GM23338 (cell line): ENCODE measurements at regions not wholly inside any gene's neighbourhood (a gene's known extent, or its start where the extent isn't known, plus 50 kb on each side); places are given as distances from the start of the nearest gene placed in this dataset.

Source experiments
- ATAC-seq: fragments of 200-7000 bp; cut with Tn5 transposase; 3 replicates; pipeline ENCODE4 v1.9.1; 2020
- DNase-seq: peaks from one replicate; pipeline ENCODE4 v3.0.0-alpha.2; 2015; ENCODE audit warnings: low spot score
- H2AFZ ChIP-seq: fragments of 200-600 bp; sonication (generic); 2 replicates; pipeline ENCODE4 v1.8.0; 2016; ENCODE audit warnings: antibody characterized with exemption, mild to moderate bottlenecking, moderate library complexity
- H3F3A ChIP-seq: fragments of 200-600 bp; sonication (generic); replicated peaks from 2 replicates; pipeline ENCODE4 v1.8.0; 2017; ENCODE audit warnings: antibody characterized with exemption, mixed run types, low read depth
- H3K27ac ChIP-seq: fragments of 200-600 bp; sonication (generic); 2 replicates; pipeline ENCODE4 v1.6.1; 2016; ENCODE audit warnings: low read depth
- H3K27me3 ChIP-seq: fragments of 200-600 bp; sonication (generic); 2 replicates; pipeline ENCODE4 v1.8.0; 2016; ENCODE audit warnings: mild to moderate bottlenecking, mixed run types, moderate library complexity; ENCODE audit not compliant: insufficient read depth
- H3K36me3 ChIP-seq: fragments of 200-600 bp; sonication (generic); 2 replicates; pipeline ENCODE4 v1.8.0; 2016; ENCODE audit warnings: mild to moderate bottlenecking; ENCODE audit not compliant: insufficient read depth
- H3K4me1 ChIP-seq: fragments of 200-600 bp; sonication (generic); 2 replicates; pipeline ENCODE4 v1.8.0; 2016; ENCODE audit warnings: mild to moderate bottlenecking, moderate library complexity; ENCODE audit not compliant: insufficient read depth
- H3K4me2 ChIP-seq: fragments of 200-600 bp; sonication (generic); 2 replicates; pipeline ENCODE4 v1.7.1; 2017; ENCODE audit warnings: mixed run types
- H3K4me3 ChIP-seq: fragments of 200-600 bp; sonication (generic); 2 replicates; pipeline ENCODE4 v1.6.1; 2016; ENCODE audit warnings: mixed run types
- H3K79me2 ChIP-seq: fragments of 200-600 bp; sonication (generic); replicated peaks from 2 replicates; pipeline ENCODE4 v1.8.0; 2017; ENCODE audit warnings: mild to moderate bottlenecking; ENCODE audit not compliant: insufficient read depth
- H3K9me2 ChIP-seq: fragments of 200-600 bp; sonication (generic); 2 replicates; pipeline ENCODE4 v1.8.0; 2017; ENCODE audit not compliant: insufficient read depth
- H4K20me1 ChIP-seq: fragments of 200-600 bp; sonication (generic); replicated peaks from 2 replicates; pipeline ENCODE4 v1.8.0; 2017; ENCODE audit warnings: mild to moderate bottlenecking; ENCODE audit not compliant: insufficient read depth
- H3K27ac Mint-ChIP-seq: 2 replicates; pipeline ENCODE4 v1.8.0; 2020; ENCODE audit warnings: inconsistent platforms, mild to moderate bottlenecking, moderate library complexity, mixed read lengths
- H3K27me3 Mint-ChIP-seq: 3 replicates; pipeline ENCODE4 v1.8.0; 2022; ENCODE audit warnings: low read depth, mild to moderate bottlenecking, moderate library complexity, mixed read lengths, inconsistent platforms; ENCODE audit not compliant: insufficient read depth, poor library complexity
- H3K36me3 Mint-ChIP-seq: 3 replicates; pipeline ENCODE4 v1.8.0; 2021; ENCODE audit warnings: low read depth, mild to moderate bottlenecking, inconsistent platforms, moderate library complexity, mixed read lengths
- H3K4me1 Mint-ChIP-seq: 3 replicates; pipeline ENCODE4 v1.8.0; 2020; ENCODE audit warnings: mild to moderate bottlenecking, inconsistent platforms, mixed read lengths
- H3K4me3 Mint-ChIP-seq: 3 replicates; pipeline ENCODE4 v1.8.0; 2021; ENCODE audit warnings: moderate library complexity, mild to moderate bottlenecking, inconsistent platforms, mixed read lengths
- H3K9me3 Mint-ChIP-seq: 3 replicates; pipeline ENCODE4 v1.8.0; 2020; ENCODE audit warnings: moderate library complexity, mild to moderate bottlenecking, inconsistent platforms, mixed read lengths
- CREB1 ChIP-seq: fragments of 250-450 bp; sonication (Bioruptor Pico); IDR thresholded peaks from 2 replicates; pipeline ENCODE4 v1.5.0; 2020; ENCODE audit warnings: low read depth, mild to moderate bottlenecking, moderate library complexity
- EZH2 ChIP-seq: fragments of 200-600 bp; sonication (generic); IDR thresholded peaks from one replicate; pipeline ENCODE4 v1.8.0; 2017; ENCODE audit warnings: antibody characterized with exemption, mild to moderate bottlenecking, low read depth; ENCODE audit not compliant: unreplicated experiment
- JUNB ChIP-seq: IDR thresholded peaks from one replicate; pipeline ENCODE4 v1.6.1; 2016; ENCODE audit warnings: antibody characterized with exemption; ENCODE audit not compliant: unreplicated experiment
- NANOG ChIP-seq: IDR thresholded peaks from 2 replicates; pipeline ENCODE4 v1.6.1; 2016; ENCODE audit warnings: antibody characterized with exemption, borderline replicate concordance
- POLR2AphosphoS5 ChIP-seq: IDR thresholded peaks from 2 replicates; pipeline ENCODE4 v1.6.1; 2016; ENCODE audit warnings: antibody characterized with exemption, low read depth
- STAT1 ChIP-seq: IDR thresholded peaks from one replicate; pipeline ENCODE4 v1.6.1; 2016; ENCODE audit warnings: antibody characterized with exemption; ENCODE audit not compliant: unreplicated experiment
- ZNF114 ChIP-seq: fragments of 250-450 bp; sonication (Bioruptor Pico); IDR thresholded peaks from 2 replicates; pipeline ENCODE4 v1.5.0; 2020; ENCODE audit warnings: mild to moderate bottlenecking, moderate library complexity
- ZNF331 ChIP-seq: fragments of 250-450 bp; sonication (Bioruptor Pico); IDR thresholded peaks from 2 replicates; pipeline ENCODE4 v1.5.0; 2020; ENCODE audit warnings: low read depth, mild to moderate bottlenecking, moderate library complexity
- TF ChIP-seq, protein P1 (sequence below): IDR thresholded peaks from 2 replicates; pipeline ENCODE4 v1.6.1; 2016; ENCODE audit warnings: antibody characterized with exemption
- TF ChIP-seq, protein P2 (sequence below), 2 experiments: fragments of 200-600 bp in 1 of 2; sonication (generic) in 1 of 2; conservative IDR thresholded peaks; 2 replicates each; pipeline versions ENCODE4 v1.5.1 to v1.6.1; 2016 to 2017; ENCODE audit warnings: antibody characterized with exemption in 2 of 2, low read depth in 2 of 2, mild to moderate bottlenecking in 2 of 2, moderate library complexity in 1 of 2
- TF ChIP-seq, protein P3 (sequence below): fragments of 250-450 bp; sonication (Bioruptor Pico); IDR thresholded peaks from 2 replicates; pipeline ENCODE4 v1.5.0; 2020; ENCODE audit warnings: mild to moderate bottlenecking, moderate library complexity
- TF ChIP-seq, protein P4 (sequence below): IDR thresholded peaks from one replicate; pipeline ENCODE4 v1.6.1; 2018; ENCODE audit warnings: antibody characterized with exemption; ENCODE audit not compliant: unreplicated experiment

DNA sequence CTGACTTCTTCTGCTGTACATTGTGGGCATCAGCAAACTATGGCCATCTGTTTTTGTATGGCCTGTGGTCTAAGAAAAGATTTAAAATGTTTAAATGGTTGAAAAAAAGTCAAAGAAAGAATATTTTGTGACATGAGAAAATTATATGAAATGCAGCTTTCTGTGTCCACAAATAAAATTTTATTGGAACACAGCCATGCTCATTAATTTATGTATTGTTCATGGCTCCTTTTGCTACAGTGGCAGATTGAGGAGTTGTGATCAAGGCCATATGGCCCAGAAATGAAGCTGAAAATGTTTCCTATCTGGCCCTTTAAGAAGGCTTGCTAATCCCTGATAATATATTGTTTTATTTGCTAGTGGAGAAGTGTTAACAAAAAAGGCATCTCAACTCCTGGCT is 162.0 kb downstream of the SLC4A3 start:
- H3K4me3 Mint-ChIP-seq, result no peak overlapping the region
- no peak overlapping the region for H3K4me3 ChIP-seq
- H3K9me3 Mint-ChIP-seq, result no peaks in the 10 kb centered on the region; the same call in 2 of the 3 replicates
- H3K4me2 ChIP-seq, result no peak overlapping the region
- H3K27me3 Mint-ChIP-seq, result no peaks in the 10 kb centered on the region
- ATAC-seq (no peak), DNase-seq (no peak)
- no peaks in the 10 kb centered on the region for H3K36me3 ChIP-seq
- H3K4me1 Mint-ChIP-seq, result no peaks in the 10 kb centered on the region
- no peak for TF ChIP-seq JUNB
- TF ChIP-seq, protein P1, sequence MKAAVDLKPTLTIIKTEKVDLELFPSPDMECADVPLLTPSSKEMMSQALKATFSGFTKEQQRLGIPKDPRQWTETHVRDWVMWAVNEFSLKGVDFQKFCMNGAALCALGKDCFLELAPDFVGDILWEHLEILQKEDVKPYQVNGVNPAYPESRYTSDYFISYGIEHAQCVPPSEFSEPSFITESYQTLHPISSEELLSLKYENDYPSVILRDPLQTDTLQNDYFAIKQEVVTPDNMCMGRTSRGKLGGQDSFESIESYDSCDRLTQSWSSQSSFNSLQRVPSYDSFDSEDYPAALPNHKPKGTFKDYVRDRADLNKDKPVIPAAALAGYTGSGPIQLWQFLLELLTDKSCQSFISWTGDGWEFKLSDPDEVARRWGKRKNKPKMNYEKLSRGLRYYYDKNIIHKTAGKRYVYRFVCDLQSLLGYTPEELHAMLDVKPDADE, result no peak
- no peak for TF ChIP-seq POLR2AphosphoS5
- no peak for TF ChIP-seq ZNF114 (CRISPR knock-in tag)
- TF ChIP-seq, protein P2, sequence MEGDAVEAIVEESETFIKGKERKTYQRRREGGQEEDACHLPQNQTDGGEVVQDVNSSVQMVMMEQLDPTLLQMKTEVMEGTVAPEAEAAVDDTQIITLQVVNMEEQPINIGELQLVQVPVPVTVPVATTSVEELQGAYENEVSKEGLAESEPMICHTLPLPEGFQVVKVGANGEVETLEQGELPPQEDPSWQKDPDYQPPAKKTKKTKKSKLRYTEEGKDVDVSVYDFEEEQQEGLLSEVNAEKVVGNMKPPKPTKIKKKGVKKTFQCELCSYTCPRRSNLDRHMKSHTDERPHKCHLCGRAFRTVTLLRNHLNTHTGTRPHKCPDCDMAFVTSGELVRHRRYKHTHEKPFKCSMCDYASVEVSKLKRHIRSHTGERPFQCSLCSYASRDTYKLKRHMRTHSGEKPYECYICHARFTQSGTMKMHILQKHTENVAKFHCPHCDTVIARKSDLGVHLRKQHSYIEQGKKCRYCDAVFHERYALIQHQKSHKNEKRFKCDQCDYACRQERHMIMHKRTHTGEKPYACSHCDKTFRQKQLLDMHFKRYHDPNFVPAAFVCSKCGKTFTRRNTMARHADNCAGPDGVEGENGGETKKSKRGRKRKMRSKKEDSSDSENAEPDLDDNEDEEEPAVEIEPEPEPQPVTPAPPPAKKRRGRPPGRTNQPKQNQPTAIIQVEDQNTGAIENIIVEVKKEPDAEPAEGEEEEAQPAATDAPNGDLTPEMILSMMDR (conservative IDR thresholded peaks at IDR 0.05; ENCODE audit: low read depth in 2 of 2), result no peak
- no peak for TF ChIP-seq CREB1 (CRISPR knock-in tag)
- no peak for TF ChIP-seq ZNF331 (CRISPR knock-in tag)
- TF ChIP-seq, protein P3, sequence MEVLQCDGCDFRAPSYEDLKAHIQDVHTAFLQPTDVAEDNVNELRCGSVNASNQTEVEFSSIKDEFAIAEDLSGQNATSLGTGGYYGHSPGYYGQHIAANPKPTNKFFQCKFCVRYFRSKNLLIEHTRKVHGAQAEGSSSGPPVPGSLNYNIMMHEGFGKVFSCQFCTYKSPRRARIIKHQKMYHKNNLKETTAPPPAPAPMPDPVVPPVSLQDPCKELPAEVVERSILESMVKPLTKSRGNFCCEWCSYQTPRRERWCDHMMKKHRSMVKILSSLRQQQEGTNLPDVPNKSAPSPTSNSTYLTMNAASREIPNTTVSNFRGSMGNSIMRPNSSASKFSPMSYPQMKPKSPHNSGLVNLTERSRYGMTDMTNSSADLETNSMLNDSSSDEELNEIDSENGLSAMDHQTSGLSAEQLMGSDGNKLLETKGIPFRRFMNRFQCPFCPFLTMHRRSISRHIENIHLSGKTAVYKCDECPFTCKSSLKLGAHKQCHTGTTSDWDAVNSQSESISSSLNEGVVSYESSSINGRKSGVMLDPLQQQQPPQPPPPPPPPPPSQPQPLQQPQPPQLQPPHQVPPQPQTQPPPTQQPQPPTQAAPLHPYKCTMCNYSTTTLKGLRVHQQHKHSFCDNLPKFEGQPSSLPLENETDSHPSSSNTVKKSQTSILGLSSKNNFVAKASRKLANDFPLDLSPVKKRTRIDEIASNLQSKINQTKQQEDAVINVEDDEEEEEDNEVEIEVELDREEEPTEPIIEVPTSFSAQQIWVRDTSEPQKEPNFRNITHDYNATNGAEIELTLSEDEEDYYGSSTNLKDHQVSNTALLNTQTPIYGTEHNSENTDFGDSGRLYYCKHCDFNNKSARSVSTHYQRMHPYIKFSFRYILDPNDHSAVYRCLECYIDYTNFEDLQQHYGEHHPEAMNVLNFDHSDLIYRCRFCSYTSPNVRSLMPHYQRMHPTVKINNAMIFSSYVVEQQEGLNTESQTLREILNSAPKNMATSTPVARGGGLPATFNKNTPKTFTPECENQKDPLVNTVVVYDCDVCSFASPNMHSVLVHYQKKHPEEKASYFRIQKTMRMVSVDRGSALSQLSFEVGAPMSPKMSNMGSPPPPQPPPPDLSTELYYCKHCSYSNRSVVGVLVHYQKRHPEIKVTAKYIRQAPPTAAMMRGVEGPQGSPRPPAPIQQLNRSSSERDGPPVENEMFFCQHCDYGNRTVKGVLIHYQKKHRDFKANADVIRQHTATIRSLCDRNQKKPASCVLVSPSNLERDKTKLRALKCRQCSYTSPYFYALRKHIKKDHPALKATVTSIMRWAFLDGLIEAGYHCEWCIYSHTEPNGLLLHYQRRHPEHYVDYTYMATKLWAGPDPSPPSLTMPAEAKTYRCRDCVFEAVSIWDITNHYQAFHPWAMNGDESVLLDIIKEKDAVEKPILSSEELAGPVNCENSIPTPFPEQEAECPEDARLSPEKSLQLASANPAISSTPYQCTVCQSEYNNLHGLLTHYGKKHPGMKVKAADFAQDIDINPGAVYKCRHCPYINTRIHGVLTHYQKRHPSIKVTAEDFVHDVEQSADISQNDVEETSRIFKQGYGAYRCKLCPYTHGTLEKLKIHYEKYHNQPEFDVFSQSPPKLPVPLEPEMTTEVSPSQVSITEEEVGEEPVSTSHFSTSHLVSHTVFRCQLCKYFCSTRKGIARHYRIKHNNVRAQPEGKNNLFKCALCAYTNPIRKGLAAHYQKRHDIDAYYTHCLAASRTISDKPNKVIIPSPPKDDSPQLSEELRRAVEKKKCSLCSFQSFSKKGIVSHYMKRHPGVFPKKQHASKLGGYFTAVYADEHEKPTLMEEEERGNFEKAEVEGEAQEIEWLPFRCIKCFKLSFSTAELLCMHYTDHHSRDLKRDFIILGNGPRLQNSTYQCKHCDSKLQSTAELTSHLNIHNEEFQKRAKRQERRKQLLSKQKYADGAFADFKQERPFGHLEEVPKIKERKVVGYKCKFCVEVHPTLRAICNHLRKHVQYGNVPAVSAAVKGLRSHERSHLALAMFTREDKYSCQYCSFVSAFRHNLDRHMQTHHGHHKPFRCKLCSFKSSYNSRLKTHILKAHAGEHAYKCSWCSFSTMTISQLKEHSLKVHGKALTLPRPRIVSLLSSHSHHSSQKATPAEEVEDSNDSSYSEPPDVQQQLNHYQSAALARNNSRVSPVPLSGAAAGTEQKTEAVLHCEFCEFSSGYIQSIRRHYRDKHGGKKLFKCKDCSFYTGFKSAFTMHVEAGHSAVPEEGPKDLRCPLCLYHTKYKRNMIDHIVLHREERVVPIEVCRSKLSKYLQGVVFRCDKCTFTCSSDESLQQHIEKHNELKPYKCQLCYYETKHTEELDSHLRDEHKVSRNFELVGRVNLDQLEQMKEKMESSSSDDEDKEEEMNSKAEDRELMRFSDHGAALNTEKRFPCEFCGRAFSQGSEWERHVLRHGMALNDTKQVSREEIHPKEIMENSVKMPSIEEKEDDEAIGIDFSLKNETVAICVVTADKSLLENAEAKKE (CRISPR knock-in tag), result no peak
- no peak for TF ChIP-seq NANOG
- TF ChIP-seq EZH2, result no peak
- no peak for TF ChIP-seq STAT1
- TF ChIP-seq, protein P4, sequence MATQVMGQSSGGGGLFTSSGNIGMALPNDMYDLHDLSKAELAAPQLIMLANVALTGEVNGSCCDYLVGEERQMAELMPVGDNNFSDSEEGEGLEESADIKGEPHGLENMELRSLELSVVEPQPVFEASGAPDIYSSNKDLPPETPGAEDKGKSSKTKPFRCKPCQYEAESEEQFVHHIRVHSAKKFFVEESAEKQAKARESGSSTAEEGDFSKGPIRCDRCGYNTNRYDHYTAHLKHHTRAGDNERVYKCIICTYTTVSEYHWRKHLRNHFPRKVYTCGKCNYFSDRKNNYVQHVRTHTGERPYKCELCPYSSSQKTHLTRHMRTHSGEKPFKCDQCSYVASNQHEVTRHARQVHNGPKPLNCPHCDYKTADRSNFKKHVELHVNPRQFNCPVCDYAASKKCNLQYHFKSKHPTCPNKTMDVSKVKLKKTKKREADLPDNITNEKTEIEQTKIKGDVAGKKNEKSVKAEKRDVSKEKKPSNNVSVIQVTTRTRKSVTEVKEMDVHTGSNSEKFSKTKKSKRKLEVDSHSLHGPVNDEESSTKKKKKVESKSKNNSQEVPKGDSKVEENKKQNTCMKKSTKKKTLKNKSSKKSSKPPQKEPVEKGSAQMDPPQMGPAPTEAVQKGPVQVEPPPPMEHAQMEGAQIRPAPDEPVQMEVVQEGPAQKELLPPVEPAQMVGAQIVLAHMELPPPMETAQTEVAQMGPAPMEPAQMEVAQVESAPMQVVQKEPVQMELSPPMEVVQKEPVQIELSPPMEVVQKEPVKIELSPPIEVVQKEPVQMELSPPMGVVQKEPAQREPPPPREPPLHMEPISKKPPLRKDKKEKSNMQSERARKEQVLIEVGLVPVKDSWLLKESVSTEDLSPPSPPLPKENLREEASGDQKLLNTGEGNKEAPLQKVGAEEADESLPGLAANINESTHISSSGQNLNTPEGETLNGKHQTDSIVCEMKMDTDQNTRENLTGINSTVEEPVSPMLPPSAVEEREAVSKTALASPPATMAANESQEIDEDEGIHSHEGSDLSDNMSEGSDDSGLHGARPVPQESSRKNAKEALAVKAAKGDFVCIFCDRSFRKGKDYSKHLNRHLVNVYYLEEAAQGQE, result no peak
- H2AFZ ChIP-seq, result no peak overlapping the region
- no peak overlapping the region for H3K27ac ChIP-seq
- no peaks in the 10 kb centered on the region for H3K36me3 Mint-ChIP-seq
- H3K4me1 ChIP-seq, result no peaks in the 10 kb centered on the region
- no peaks in the 10 kb centered on the region for H4K20me1 ChIP-seq
- H3K79me2 ChIP-seq, result no peaks in the 10 kb centered on the region
- no peaks in the 10 kb centered on the region for H3F3A ChIP-seq
- H3K27ac Mint-ChIP-seq, result no peak overlapping the region
- 0 out of 2 replicates have a peak, but pooled peaks cover 8% of the 10 kb centered on the region for H3K9me2 ChIP-seq
- no peaks in the 10 kb centered on the region for H3K27me3 ChIP-seq
